Stimulated activated CD8-positive, alpha-beta memory T cell treated with anti-CD3 and anti-CD28 coated beads, Interleukin-12 subunit alpha, Interleukin-12 subunit beta, amount 100 ng/mL, for 24 hours (primary cell): ENCODE measurements at regions not wholly inside any gene's neighbourhood (a gene's known extent, or its start where the extent isn't known, plus 50 kb on each side); places are given as distances from the start of the nearest gene placed in this dataset.
A peak's percentile ranks its signal among the peaks of the same experiment; 100 is the strongest.
"Not testable (repeated sequence)": the region's sequence is repeated elsewhere in the genome, so short reads cannot be mapped to it uniquely, and the experiment has no call there.

Experiments
- DNase-seq: peaks from one replicate; pipeline ENCODE4 v3.0.0-alpha.2; 2020; ENCODE audit errors: extremely low read depth

DNA sequence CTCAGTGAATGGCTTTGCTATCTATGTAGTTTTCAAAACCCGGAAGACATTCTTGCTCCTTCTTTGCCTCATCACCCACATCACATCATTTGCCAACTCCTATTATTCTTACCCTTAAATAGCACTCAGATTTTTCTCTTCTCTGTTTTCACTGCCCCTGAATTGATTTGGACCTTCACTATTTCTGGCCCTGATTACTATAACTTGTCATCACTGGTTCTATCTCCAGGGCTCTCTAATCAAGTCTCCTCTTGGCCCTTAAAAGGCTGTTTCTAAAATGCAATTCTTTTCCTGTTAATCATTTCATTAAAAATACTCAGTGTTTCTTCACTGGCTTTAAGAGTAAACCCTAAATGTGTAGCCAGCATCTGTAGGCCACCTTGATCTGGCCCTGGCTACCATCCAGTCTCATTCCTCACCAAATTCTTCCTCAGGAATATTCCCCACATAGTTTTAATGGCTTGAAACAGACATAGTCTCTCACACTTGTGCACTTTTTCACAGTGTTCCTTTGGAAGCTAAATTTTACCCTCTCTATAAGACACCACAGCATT lies 437.1 kb upstream of the CBLB start:
- DNase-seq: no peak

DNA sequence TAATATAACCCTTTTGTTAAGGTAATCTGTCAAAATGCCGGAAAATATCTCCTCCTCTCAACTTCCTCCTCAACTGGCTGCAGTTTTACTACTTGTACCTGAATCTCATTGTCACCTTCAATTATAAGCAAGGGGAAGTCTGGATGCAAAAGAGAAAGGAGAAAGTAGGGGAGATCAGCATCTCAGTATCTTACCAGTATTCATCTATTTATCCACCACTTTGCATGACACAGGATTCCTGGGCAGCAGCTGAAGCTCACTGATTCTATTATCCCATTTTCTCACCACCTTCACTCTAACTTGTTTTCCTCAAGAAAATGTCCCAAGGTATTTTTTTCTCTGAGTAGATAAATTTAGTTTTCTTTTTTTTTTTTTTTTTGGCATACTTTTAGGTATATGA lies 440.5 kb upstream of the CBLB start:
- no peak for DNase-seq

DNA sequence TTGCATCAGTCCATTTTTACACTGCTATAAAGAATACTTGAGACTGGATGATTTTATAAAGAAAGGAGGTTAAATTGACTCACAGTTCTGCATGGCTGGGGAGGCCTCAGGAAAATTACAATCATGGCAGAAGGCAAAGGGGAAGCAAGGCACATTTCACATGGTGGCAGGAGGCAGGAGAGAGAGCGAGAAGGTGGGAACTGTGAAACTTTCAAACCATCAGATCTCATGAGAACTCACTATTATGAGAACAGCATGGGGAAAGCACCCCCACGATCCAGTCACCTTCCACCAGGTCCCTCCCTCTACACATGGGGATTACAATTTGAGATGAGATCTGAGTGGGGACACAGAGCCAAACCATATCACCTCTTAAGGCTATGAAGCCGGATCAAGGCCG lies 441.0 kb upstream of the CBLB start:
- DNase-seq: not testable (repeated sequence)

DNA sequence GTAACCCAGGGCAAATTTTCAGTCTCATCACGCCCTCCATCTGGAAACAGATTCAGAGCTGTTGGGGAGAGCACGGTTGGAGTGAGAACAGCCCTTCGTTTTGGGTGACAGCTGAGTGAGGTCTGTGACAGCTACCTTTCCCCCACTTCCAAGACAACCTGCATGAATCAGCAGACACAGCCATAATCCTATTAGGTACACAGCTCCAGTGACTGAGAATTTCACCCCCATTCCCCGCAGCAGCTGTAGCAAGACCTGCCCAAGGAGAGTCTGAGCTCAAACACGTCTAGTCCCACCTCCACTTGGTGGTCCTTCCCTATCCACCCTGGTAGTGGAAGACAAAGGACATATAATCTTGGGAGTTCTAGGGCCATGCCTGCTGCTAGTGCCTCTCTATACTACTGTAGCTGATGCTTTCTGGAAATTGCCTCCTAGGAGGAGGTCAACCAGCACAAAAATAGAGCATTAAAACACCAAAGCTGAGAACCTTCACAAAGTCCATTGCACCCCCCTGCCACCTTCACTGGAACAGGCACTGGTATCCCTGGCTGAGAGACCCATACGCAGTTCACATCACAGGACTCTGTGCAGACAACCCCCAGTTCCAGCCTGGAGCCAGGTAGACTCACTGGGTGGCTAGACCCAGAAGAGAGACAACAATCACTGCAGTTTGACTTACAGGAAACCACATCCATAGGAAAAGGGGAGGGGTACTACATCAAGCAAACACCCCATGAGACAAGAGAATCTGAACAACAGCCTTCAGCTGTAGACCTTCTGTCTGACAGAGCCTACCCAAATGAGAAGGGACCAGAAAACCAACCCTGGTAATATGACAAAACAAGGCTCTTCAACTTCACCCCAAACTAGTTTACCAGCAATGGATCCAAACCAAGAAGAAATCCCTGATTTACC lies 448.6 kb upstream of the CBLB start:
- no peak for DNase-seq

DNA sequence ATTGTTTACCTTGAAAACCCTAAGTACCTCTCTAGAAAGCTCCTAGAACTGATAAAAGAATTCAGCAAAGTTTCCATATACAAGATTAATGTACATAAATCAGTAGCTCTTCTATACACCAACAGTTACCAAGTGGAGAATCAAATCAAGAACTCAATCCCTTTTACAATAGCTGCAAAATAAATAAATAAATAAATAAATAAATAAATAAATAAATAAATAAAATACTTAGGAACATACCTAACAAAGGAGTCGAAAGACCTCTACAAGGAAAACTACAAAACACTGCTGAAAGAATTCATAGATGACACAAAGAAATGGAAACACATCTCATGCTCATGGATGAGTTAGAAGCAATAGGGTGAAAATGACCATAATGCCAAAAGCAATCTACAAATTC lies 452.6 kb upstream of the CBLB start:
- not testable (repeated sequence) for DNase-seq

DNA sequence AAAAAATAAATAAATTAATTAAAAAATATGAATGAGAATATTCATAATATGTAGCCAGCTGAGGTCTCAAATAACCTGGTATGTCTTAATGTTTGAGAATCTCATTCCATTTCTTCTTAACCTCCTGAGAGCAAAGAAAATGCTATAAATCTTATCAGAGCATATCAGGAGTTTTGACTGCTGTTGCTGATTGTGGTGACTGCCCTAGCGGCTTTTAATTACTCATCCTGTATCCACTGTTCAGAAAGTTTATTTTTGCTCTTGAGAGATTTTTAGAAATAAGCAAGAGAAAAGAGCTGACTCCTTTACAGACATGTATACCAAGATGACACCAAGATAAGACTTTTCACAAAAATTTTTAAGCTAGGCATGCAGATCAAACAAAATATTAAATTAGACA lies 454.8 kb upstream of the CBLB start:
- no peak for DNase-seq

DNA sequence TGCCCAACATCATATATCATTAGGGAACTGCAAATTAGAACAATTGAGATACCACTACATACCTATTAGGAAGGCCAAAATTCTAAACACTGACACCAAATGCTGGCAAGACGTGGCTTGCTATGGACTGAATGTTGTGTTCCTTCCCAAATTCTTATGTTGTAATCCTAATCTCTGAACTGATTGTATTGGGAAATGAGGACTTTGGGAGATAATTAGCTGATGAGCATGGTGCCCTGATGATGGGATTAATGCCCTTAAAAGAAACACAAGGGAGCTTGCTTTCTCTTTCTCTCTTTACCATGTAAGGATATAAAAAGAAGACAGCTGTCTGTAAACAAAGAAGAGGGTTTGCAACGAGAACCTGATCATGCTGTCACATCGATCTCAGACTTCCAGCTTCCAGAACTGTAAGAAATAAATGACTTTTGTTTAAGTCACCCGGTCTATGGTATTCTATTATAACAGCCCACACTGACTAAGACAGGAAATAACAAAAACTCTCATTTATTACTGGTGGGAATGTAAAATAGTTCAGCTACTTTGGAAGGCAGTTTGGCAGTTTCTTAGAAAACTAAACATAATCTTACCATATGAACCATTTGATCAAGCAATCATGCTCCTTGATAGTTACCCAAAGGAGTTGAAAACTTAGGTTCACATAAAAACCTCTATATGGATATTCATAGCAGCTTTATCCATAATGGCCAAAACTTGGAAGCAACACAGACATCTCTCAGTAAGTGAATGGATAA lies 458.3 kb upstream of the CBLB start:
- DNase-seq: no peak

DNA sequence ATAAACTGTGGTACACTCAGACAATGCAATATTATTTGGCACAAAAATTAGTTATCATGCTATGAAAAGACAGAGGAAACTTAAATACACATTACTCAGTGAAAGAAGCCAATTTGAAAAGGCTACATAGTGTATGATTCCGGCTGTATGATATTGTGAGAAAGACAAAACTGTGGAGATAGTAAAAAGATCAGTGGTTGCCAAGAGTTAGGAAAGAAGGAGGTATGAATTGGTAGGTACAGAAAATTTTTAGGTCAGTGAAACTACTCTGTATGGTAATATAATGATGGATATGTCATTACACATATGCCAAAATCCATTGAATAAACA lies 458.8 kb upstream of the CBLB start:
- no peak for DNase-seq

DNA sequence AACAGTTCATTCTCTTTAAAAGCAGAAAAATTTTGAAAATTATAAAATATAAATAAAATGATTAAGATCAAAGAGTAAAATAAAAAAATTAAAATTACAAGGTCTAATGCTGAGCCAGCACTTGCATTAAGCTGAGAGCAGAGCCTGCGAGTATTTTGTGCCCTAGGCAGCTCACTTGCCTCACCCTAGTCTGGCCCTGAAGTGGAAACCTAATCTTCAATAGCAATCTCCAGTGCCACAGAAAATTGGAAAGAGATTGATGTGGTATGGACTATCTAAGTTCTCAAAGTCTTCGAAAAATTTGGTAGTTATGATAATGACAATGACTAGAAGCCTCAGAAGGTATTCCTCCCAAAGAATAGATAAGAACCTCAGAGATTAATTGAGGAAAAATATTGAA lies 459.4 kb upstream of the CBLB start:
- DNase-seq: no peak

DNA sequence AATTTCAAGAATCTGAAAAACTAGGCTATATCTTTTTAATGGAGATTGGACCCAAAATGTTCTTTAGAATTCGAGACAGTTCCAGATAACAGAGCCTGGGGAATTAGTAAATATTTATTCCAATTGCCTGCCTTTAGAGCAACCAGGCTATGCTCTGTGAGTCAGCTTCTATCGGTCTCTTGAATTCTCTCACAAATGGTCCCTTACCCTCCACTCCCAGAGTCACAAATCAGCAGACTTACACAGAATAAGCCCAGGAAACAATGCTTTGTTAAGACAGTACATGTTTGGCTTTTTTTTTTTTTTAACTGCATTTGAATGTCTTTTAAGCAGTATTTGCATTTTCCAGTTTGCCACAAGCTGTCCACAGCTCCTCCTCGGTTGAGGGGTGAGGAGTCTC lies 460.7 kb upstream of the CBLB start:
- DNase-seq: no peak

DNA sequence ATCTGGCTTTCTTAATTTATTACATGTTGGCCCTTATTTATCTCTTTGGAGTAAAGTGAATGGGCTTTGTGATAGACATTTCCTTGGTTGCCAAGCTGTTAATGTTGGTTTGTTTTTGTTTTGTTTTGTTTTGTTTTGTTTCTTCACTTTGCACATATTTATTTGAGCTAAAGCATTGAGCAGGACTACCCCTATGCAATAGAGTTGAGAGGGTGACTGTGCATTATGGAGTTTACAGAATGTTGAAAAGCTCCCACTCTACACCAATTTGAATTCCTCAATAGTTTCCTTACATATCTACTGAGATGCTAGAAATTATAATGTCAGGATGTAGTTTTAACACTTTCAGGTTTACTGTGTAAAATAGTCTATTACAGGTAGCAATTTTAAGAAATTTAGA lies 462.8 kb upstream of the CBLB start:
- DNase-seq: no peak

DNA sequence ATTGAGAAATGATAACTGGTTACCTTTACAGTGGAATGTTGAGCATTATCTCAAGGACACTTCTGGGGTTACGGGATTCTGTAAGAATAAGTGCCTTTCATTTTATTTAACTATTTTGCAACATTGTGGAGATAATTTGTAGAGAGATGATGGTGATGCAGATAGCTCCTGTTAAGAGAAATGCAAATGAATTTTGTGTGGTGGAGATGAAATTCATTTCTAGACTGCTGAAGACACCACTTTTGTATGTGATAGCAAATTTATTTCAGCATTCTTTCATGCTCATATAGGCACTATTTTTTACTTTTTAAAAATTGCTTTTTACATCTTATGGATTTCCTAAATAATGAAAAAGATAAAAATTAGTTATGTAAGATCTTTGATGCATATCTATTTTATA lies 463.3 kb upstream of the CBLB start:
- DNase-seq: no peak

DNA sequence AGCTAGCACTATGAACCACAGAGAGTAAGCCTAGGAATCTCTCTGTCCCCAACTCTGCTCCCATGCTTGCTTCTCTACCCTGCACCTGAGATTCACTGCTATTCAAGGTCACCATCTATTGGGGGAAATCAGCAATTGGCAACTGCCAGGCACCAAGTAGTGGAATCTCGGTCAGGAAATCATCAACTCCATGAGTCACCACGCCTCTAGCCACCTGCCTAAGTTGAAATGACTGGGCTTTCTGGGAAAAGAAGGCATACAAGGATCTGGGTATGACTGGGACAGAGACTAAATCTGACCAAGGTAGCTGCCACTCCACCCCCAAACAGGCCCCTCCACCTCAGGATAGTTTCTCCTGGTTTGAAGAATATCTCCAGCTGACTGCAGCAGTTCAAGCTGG lies 464.1 kb upstream of the CBLB start:
- peak; percentile 33 for DNase-seq

DNA sequence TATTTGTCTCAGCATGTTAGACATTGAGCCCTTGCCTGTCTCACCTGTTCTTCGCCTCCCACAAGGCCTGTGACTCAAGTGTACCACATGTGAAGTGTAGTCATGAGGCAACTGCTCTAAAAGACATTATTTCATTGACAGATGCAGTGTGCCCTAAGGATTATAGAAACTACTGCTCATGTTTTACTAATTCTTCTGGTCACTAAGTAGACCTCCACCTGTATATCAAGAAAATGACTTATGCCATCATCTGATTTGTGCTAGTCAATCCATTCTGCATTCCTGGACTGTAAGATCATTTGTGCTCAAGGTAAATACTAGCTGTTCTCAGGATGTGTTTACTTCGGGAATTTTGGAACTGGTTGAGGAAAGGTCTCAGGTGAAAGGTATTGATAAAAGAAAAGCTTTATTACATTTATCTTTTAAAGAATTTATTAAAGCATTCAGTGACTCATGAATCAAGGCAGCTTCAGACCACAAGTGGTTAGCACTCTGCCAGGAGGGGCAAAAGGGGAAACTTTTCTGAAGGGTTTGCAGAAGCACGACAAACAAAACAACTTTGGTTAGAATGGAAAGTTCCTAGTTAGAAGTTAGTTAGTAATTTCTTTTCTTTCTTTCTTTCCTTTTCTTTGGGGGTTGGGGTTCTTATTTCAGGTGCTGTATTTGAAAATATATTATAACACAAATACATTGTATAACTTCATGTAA lies 465.3 kb upstream of the CBLB start:
- DNase-seq: peak; percentile 22

DNA sequence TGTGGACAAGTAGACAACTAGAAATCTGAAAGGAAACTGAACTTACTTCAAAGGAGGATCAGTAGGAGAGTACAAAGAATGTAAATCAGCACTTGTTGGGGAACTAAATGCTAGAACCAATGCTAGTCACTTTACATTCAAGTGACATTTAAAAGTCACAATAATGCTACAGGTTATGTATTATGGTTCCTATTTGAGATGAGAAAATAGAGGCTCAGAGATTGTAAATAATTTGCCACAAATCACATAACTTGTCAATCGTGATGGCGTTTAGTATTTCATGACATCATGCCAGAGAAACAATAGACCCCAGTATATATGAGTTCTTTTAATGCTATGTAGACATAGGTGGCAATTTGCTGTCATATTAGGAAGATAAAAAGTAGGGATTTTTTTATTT lies 467.8 kb upstream of the CBLB start:
- DNase-seq: no peak

DNA sequence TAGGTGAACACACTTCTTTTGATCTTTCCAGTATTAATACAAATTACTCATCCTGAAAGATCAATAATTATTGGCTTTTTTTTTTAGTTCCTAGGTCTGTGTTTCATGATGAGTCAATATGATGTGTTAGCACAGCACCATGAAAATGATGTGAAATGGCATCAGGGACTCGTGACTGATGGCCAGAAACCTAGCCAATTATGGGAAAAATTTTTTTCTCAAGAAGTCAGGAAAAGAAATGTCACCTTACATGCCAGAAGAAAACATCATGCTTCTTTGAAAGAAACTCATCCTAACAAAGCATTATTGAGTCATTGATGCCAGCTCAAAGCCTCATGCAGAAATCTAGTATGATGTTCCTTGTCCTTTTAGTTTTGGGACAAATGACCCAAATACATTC lies 468.3 kb upstream of the CBLB start:
- DNase-seq: no peak

DNA sequence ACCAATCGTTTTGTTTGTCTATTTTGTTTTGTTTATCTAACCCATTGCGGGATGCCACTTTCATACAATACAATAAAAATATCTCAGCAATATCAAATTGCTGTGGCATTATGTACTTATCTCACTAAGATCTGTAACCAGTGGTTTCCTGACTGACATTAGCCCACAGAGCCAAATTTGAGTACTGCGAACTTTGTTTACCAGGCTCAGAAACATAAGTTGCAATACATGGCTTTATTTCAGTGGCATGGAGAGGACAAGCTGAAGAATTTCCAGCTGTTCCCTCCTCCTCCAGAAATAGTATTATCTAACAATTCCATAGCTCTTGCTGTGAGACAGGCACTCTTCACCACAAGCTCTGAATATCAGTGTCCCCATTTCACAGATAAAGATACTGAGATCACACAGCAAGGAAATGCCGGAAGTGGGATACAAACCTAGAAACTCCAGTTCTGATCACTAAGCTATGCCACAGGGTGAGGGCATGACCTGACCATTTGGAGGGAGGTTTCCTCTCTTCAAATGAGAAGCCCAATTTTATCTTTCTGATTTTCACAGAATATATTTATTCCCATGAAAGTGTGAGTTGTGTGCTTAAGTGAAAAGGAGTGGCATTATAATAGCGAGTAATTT lies 469.9 kb upstream of the CBLB start:
- no peak for DNase-seq

DNA sequence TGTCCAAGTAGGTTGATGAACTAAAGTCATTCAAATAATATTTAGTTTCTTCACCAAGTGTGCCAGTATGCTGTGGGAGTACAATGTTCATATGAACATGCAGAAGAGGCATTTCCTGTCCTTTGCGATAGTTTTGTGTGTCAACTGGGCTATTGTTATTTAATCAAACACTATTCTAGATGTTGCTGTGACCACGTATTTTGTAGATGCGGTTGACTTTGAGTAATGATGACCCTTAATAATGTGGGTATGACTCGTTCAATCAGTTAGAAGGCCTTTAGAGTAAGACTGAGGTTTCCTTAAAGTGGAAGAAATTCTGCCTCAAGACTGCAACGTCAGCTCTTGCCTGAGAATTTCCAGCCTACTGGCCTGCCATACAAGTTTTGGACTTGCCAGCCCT lies 470.7 kb upstream of the CBLB start:
- DNase-seq: no peak

DNA sequence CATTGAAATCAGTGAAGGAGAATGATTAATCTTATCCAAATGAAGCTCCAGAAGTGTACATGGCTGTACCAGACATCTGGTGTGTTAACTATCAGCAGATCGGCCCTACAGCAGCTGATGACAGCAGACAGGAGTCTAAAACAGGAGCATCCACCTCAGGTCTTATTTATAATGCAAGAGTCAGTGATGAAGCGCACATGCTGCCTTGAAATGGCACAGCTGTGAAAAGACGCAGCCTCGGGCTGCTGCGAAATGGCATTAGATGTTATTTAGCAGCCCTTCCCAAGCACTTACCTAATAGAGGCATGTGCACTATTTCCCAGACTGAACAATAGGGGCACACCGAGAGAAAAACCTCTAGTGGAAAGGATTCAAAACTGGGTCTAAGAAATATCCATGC lies 472.3 kb upstream of the CBLB start:
- no peak for DNase-seq

DNA sequence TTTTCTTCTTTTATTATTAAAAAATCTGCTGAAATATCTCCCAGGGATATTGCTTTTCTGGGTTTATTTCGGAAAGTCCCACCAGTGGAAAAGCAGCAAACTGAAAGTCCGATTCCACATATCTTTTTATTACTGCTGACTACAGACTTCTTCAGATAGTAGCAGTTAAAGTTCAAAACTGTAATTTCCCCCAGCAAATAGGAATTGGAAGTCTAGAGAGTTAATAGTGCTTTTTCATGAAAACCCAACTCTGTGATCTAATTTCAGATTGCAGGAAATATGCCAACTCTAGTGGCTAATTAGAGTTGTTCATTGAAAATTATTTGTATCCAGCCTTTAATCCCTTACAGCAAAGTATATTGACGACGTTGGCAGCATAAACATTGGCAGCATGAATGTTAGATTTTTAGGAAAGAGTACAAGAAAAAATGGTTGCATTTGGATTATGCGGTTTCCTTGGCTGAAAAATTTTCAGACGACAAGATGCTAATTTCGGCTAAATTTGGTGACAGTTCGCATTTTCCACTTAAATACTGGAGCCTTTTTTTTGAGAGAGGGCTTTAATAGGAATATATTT lies 472.9 kb upstream of the CBLB start:
- no peak for DNase-seq

DNA sequence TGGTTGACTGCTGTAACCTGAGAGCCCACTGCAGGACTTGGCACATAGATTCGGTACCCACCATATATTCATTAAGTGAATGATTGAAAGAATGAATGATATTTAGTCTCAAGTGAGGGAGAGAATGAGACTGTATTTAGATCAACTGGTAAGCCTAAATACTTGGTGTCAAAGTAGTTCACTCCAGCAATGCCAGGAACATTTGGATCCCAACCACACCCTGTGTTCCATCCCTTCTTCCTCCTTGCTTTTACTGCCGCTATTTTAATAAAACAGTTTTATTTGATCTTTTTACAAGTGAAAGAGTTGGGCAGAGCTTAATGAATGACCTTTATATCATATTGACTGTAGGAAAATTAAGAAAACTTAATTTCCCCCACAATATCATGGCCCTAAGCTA lies 473.6 kb upstream of the CBLB start:
- DNase-seq: no peak

DNA sequence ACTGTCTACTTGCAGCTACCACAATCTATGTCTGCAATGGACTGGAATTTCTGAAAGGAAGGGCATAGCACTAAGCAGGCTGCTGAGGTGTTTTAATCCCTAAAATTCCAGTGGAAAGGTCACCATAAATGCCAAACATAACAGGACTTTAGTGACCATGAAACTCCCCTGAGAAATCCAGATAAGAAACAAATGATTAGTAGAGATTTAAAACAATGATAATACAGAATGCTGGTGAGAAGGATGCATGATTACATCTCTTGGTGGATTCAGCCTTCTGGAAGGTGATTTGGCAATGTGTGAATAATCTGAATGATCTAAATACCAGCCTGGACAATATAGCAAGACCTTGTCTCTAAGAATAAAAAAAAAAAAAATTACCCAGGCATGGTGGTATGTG lies 475.0 kb upstream of the CBLB start:
- no peak for DNase-seq
